K562 (cell line): ENCODE measurements at regions not wholly inside any gene's neighbourhood (a gene's known extent, or its start where the extent isn't known, plus 50 kb on each side); places are given as distances from the start of the nearest gene placed in this dataset.

Source experiments
- BCLAF1 ChIP-seq, 2 experiments: fragments of 450-650 bp in 1 of 2; IDR thresholded peaks; 2 replicates each; pipeline ENCODE4 v1.6.1; 2011 to 2017; ENCODE audit warnings: low read depth in 2 of 2, antibody characterized with exemption in 1 of 2, borderline replicate concordance in 1 of 2, low read length in 1 of 2, mild to moderate bottlenecking in 1 of 2, mixed read lengths in 1 of 2; ENCODE audit not compliant: control insufficient read depth in 1 of 2
- ZNF699 ChIP-seq: fragments of 250-450 bp; sonication (Bioruptor Pico); IDR thresholded peaks from 2 replicates; pipeline ENCODE4 v1.8.0; 2021; ENCODE audit warnings: mild to moderate bottlenecking, moderate library complexity; ENCODE audit not compliant: insufficient replicate concordance
- TF ChIP-seq, protein P1 (sequence below): fragments of 450-650 bp; IDR thresholded peaks from 2 replicates; pipeline ENCODE4 v1.6.1; 2016; ENCODE audit warnings: mild to moderate bottlenecking, moderate library complexity
- TF ChIP-seq, protein P2 (sequence below): fragments of 250-450 bp; sonication (Bioruptor Pico); IDR thresholded peaks from 2 replicates; pipeline ENCODE4 v1.4.0; 2020; ENCODE audit warnings: borderline replicate concordance
- TF ChIP-seq, protein P3 (sequence below): fragments of 250-450 bp; sonication (Bioruptor Pico); IDR thresholded peaks from 2 replicates; pipeline ENCODE4 v1.4.0; 2020; ENCODE audit warnings: mild to moderate bottlenecking, moderate library complexity

DNA sequence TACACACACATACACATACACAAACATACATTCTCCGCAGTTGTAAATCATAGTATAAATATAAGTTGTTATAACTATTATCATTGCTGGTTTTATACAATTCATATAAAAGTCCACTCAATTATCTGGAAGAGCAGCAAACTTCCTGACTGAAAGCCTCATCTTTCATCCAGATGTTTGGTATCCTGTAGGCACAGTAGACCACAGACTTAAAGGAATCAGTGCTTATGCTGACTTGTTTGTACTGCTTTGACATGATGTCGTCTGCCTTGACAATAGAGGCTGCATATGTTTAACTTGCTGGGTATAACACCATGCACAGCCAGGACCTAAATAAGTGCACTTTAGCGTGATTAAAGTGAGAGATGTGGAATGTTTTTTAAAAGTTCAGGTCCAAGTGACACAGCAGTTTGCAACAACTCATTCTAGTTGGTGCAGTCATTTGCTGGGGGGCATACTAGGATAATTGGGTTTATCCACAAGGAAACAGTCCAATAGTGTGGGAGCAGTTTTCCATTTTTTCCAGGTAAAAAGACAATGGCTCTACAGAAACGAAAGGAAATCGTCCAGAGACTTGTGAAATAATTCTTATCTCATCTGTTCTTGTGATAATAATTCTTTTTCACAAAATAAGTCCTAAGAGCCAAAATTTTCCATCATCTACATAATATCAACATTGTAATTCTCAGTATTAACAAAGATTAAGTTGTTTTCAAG is 110.3 kb upstream of the TSPAN2 start (continued):
- TF ChIP-seq, protein P1, sequence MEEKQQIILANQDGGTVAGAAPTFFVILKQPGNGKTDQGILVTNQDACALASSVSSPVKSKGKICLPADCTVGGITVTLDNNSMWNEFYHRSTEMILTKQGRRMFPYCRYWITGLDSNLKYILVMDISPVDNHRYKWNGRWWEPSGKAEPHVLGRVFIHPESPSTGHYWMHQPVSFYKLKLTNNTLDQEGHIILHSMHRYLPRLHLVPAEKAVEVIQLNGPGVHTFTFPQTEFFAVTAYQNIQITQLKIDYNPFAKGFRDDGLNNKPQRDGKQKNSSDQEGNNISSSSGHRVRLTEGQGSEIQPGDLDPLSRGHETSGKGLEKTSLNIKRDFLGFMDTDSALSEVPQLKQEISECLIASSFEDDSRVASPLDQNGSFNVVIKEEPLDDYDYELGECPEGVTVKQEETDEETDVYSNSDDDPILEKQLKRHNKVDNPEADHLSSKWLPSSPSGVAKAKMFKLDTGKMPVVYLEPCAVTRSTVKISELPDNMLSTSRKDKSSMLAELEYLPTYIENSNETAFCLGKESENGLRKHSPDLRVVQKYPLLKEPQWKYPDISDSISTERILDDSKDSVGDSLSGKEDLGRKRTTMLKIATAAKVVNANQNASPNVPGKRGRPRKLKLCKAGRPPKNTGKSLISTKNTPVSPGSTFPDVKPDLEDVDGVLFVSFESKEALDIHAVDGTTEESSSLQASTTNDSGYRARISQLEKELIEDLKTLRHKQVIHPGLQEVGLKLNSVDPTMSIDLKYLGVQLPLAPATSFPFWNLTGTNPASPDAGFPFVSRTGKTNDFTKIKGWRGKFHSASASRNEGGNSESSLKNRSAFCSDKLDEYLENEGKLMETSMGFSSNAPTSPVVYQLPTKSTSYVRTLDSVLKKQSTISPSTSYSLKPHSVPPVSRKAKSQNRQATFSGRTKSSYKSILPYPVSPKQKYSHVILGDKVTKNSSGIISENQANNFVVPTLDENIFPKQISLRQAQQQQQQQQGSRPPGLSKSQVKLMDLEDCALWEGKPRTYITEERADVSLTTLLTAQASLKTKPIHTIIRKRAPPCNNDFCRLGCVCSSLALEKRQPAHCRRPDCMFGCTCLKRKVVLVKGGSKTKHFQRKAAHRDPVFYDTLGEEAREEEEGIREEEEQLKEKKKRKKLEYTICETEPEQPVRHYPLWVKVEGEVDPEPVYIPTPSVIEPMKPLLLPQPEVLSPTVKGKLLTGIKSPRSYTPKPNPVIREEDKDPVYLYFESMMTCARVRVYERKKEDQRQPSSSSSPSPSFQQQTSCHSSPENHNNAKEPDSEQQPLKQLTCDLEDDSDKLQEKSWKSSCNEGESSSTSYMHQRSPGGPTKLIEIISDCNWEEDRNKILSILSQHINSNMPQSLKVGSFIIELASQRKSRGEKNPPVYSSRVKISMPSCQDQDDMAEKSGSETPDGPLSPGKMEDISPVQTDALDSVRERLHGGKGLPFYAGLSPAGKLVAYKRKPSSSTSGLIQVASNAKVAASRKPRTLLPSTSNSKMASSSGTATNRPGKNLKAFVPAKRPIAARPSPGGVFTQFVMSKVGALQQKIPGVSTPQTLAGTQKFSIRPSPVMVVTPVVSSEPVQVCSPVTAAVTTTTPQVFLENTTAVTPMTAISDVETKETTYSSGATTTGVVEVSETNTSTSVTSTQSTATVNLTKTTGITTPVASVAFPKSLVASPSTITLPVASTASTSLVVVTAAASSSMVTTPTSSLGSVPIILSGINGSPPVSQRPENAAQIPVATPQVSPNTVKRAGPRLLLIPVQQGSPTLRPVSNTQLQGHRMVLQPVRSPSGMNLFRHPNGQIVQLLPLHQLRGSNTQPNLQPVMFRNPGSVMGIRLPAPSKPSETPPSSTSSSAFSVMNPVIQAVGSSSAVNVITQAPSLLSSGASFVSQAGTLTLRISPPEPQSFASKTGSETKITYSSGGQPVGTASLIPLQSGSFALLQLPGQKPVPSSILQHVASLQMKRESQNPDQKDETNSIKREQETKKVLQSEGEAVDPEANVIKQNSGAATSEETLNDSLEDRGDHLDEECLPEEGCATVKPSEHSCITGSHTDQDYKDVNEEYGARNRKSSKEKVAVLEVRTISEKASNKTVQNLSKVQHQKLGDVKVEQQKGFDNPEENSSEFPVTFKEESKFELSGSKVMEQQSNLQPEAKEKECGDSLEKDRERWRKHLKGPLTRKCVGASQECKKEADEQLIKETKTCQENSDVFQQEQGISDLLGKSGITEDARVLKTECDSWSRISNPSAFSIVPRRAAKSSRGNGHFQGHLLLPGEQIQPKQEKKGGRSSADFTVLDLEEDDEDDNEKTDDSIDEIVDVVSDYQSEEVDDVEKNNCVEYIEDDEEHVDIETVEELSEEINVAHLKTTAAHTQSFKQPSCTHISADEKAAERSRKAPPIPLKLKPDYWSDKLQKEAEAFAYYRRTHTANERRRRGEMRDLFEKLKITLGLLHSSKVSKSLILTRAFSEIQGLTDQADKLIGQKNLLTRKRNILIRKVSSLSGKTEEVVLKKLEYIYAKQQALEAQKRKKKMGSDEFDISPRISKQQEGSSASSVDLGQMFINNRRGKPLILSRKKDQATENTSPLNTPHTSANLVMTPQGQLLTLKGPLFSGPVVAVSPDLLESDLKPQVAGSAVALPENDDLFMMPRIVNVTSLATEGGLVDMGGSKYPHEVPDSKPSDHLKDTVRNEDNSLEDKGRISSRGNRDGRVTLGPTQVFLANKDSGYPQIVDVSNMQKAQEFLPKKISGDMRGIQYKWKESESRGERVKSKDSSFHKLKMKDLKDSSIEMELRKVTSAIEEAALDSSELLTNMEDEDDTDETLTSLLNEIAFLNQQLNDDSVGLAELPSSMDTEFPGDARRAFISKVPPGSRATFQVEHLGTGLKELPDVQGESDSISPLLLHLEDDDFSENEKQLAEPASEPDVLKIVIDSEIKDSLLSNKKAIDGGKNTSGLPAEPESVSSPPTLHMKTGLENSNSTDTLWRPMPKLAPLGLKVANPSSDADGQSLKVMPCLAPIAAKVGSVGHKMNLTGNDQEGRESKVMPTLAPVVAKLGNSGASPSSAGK = no peak
- TF ChIP-seq BCLAF1 (IDR thresholded peaks at IDR 0.05; ENCODE audit: borderline replicate concordance in 1 of 2, control insufficient read depth in 1 of 2, low read depth in 2 of 2, low read length in 1 of 2) (no peak), ZNF699 (CRISPR knock-in tag) (no peak)
- TF ChIP-seq, protein P2, sequence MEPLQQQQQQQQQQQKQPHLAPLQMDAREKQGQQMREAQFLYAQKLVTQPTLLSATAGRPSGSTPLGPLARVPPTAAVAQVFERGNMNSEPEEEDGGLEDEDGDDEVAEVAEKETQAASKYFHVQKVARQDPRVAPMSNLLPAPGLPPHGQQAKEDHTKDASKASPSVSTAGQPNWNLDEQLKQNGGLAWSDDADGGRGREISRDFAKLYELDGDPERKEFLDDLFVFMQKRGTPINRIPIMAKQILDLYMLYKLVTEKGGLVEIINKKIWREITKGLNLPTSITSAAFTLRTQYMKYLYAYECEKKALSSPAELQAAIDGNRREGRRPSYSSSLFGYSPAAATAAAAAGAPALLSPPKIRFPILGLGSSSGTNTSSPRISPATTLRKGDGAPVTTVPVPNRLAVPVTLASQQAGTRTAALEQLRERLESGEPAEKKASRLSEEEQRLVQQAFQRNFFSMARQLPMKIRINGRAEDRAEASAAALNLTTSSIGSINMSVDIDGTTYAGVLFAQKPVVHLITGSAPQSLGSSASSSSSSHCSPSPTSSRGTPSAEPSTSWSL (CRISPR knock-in tag) = no peak
- TF ChIP-seq, protein P3, sequence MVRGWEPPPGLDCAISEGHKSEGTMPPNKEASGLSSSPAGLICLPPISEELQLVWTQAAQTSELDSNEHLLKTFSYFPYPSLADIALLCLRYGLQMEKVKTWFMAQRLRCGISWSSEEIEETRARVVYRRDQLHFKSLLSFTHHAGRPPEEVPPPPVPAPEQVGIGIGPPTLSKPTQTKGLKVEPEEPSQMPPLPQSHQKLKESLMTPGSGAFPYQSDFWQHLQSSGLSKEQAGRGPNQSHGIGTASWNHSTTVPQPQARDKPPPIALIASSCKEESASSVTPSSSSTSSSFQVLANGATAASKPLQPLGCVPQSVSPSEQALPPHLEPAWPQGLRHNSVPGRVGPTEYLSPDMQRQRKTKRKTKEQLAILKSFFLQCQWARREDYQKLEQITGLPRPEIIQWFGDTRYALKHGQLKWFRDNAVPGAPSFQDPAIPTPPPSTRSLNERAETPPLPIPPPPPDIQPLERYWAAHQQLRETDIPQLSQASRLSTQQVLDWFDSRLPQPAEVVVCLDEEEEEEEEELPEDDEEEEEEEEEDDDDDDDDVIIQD (CRISPR knock-in tag) = no peak
